ENCODE measurements at regions not wholly inside any gene's neighbourhood (a gene's known extent, or its start where the extent isn't known, plus 50 kb on each side); places are given as distances from the start of the nearest gene placed in this dataset.

- TF ChIP-seq, protein P1, sequence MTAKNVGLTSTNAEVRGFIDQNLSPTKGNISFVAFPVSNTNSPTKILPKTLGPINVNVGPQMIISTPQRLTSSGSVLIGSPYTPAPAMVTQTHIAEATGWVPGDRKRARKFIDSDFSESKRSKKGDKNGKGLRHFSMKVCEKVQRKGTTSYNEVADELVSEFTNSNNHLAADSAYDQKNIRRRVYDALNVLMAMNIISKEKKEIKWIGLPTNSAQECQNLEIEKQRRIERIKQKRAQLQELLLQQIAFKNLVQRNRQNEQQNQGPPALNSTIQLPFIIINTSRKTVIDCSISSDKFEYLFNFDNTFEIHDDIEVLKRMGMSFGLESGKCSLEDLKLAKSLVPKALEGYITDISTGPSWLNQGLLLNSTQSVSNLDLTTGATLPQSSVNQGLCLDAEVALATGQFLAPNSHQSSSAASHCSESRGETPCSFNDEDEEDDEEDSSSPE (CRISPR knock-in tag; IDR thresholded peaks at IDR 0.05), result no peak
- TF ChIP-seq ZNF704 (CRISPR knock-in tag; IDR thresholded peaks at IDR 0.05; ENCODE audit: borderline replicate concordance) (no peak), TEAD3 (CRISPR knock-in tag; optimal IDR thresholded peaks at IDR 0.05; ENCODE audit: borderline replicate concordance) (peak; percentile 17), ZNF678 (CRISPR knock-in tag; IDR thresholded peaks at IDR 0.05) (no peak), NR1H2 (CRISPR knock-in tag; IDR thresholded peaks at IDR 0.05; ENCODE audit: borderline replicate concordance, low read depth) (no peak), ZNF883 (CRISPR knock-in tag; IDR thresholded peaks at IDR 0.05; ENCODE audit: not compliant biosample characterization) (no peak), ARID5B (CRISPR knock-in tag; IDR thresholded peaks at IDR 0.05) (peak; percentile 75), POLR2A (IDR thresholded peaks at IDR 0.05; ENCODE audit: insufficient read depth in 1 of 2, low read depth in 2 of 2, low read length in 2 of 2) (0 out of 4 replicates have a peak, but pooled peaks of 1 of the 2 experiments have one; percentile 25), ZNF138 (CRISPR knock-in tag; IDR thresholded peaks at IDR 0.05; ENCODE audit: low read depth) (no peak), MLX (CRISPR knock-in tag; IDR thresholded peaks at IDR 0.05) (no peak), ZFP37 (CRISPR knock-in tag; IDR thresholded peaks at IDR 0.05; ENCODE audit: borderline replicate concordance) (no peak)
- TF ChIP-seq, protein P2, sequence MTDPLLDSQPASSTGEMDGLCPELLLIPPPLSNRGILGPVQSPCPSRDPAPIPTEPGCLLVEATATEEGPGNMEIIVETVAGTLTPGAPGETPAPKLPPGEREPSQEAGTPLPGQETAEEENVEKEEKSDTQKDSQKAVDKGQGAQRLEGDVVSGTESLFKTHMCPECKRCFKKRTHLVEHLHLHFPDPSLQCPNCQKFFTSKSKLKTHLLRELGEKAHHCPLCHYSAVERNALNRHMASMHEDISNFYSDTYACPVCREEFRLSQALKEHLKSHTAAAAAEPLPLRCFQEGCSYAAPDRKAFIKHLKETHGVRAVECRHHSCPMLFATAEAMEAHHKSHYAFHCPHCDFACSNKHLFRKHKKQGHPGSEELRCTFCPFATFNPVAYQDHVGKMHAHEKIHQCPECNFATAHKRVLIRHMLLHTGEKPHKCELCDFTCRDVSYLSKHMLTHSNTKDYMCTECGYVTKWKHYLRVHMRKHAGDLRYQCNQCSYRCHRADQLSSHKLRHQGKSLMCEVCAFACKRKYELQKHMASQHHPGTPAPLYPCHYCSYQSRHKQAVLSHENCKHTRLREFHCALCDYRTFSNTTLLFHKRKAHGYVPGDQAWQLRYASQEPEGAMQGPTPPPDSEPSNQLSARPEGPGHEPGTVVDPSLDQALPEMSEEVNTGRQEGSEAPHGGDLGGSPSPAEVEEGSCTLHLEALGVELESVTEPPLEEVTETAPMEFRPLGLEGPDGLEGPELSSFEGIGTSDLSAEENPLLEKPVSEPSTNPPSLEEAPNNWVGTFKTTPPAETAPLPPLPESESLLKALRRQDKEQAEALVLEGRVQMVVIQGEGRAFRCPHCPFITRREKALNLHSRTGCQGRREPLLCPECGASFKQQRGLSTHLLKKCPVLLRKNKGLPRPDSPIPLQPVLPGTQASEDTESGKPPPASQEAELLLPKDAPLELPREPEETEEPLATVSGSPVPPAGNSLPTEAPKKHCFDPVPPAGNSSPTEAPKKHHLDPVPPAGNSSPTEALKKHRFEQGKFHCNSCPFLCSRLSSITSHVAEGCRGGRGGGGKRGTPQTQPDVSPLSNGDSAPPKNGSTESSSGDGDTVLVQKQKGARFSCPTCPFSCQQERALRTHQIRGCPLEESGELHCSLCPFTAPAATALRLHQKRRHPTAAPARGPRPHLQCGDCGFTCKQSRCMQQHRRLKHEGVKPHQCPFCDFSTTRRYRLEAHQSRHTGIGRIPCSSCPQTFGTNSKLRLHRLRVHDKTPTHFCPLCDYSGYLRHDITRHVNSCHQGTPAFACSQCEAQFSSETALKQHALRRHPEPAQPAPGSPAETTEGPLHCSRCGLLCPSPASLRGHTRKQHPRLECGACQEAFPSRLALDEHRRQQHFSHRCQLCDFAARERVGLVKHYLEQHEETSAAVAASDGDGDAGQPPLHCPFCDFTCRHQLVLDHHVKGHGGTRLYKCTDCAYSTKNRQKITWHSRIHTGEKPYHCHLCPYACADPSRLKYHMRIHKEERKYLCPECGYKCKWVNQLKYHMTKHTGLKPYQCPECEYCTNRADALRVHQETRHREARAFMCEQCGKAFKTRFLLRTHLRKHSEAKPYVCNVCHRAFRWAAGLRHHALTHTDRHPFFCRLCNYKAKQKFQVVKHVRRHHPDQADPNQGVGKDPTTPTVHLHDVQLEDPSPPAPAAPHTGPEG (CRISPR knock-in tag; IDR thresholded peaks at IDR 0.05), result no peak
These were observed 50.3 kb upstream of the ATP13A3 start (continued) for GRCh38 chr3:194536871-194537637.
